NT2/D1 (cell line): ENCODE measurements at regions not wholly inside any gene's neighbourhood (a gene's known extent, or its start where the extent isn't known, plus 50 kb on each side); places are given as distances from the start of the nearest gene placed in this dataset.
"Not testable (repeated sequence)": the region's sequence is repeated elsewhere in the genome, so short reads cannot be mapped to it uniquely, and the experiment has no call there.

Experiments
- DNase-seq: peaks from one replicate; pipeline ENCODE4 v3.0.0-alpha.2; 2011; ENCODE audit warnings: low read depth, low spot score
- H3K27me3 ChIP-seq: 2 replicates; pipeline ENCODE4 v1.6.0; 2011; ENCODE audit warnings: mild to moderate bottlenecking; ENCODE audit not compliant: insufficient read length, insufficient read depth
- H3K36me3 ChIP-seq: 2 replicates; pipeline ENCODE4 v1.6.1; 2011; ENCODE audit warnings: mild to moderate bottlenecking, low read length, mixed read lengths; ENCODE audit not compliant: insufficient read depth, insufficient read length
- H3K4me1 ChIP-seq: 2 replicates; pipeline ENCODE4 v1.5.1; 2011; ENCODE audit not compliant: insufficient read depth, insufficient read length
- H3K4me3 ChIP-seq: 2 replicates; pipeline ENCODE4 v1.5.1; 2011; ENCODE audit warnings: low read depth; ENCODE audit not compliant: insufficient read length
- H3K9ac ChIP-seq: 2 replicates; pipeline ENCODE4 v1.6.0; 2011; ENCODE audit warnings: low read depth; ENCODE audit not compliant: insufficient read length
- H3K9me3 ChIP-seq: 2 replicates; pipeline ENCODE4 v1.5.1; 2011; ENCODE audit warnings: mild to moderate bottlenecking, low read length; ENCODE audit not compliant: insufficient read depth
- SUZ12 ChIP-seq: IDR thresholded peaks from 2 replicates; pipeline ENCODE4 v1.6.1; 2011; ENCODE audit not compliant: insufficient read length, insufficient read depth; ENCODE audit errors: extremely low read depth
- YY1 ChIP-seq: IDR thresholded peaks from 2 replicates; pipeline ENCODE4 v1.6.1; 2011; ENCODE audit not compliant: insufficient read length, insufficient read depth
- ZNF274 ChIP-seq: IDR thresholded peaks from 2 replicates; pipeline ENCODE4 v1.6.1; 2011; ENCODE audit warnings: mild to moderate bottlenecking, low read depth, low read length

GRCh38 chr9:124149992-124150391 is 107.8 kb upstream of the NEK6 start:
- no peak for DNase-seq
- no peaks in the 10 kb centered on the region for H3K27me3 ChIP-seq
- H3K9ac ChIP-seq = no peak overlapping the region
- no peaks in the 10 kb centered on the region for H3K9me3 ChIP-seq
- H3K36me3 ChIP-seq = no peaks in the 10 kb centered on the region
- TF ChIP-seq SUZ12 (no peak), YY1 (no peak), ZNF274 (no peak)
- H3K4me3 ChIP-seq = no peak overlapping the region
- H3K4me1 ChIP-seq = no peaks in the 10 kb centered on the region

DNA sequence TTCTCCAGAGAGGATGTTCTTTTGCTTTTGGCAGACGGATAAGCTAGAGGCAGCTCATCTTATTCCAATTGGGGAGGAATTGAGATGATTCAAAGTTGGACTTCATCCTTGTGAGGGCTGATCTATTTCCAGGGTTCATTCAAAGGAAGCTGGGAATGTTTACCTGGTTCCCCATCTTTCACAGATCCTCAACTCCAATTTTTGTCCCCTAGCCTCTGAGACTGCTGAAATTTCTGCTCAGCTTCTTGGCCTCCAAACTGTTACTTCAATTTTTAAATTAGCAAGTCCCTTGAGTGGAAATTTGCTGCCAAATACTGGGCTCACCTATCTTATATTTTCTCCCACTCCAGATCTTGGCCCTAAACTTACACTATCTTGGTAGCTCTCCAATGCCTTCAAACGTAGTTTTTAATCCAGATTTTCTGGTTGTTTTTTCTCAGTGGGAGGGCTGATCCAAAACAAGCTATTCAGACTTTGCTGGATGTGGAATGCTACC is 93.9 kb upstream of the NEK6 start:
- H3K27me3 ChIP-seq = no peaks in the 10 kb centered on the region
- H3K9ac ChIP-seq = no peak overlapping the region
- TF ChIP-seq SUZ12 (no peak), ZNF274 (no peak), YY1 (no peak)
- no peak overlapping the region for H3K4me3 ChIP-seq
- H3K4me1 ChIP-seq = no peaks in the 10 kb centered on the region
- DNase-seq = no peak
- H3K9me3 ChIP-seq = no peaks in the 10 kb centered on the region
- H3K36me3 ChIP-seq = no peaks in the 10 kb centered on the region

DNA sequence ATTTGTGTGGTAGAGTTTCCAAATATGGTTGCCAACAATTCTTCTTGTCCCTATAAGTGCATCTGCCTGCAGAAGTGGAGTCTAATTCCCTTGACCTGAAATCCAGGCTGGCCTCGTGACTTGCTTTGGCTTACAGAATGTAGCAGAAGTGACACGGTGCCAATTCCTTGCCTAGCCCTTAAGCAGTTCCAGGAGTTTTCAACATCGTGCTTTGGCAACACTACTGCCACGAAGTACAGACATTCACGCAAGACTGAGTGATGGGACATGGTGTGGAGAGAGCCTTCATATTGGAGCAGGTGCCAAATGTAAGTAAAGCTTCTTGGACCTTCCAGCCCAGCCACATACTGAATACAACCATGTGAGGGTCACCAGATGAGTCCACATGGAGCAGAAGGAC is 92.9 kb upstream of the NEK6 start:
- Histone ChIP-seq H3K36me3 (no peaks in the 10 kb centered on the region), H3K9me3 (no peaks in the 10 kb centered on the region), H3K9ac (no peak overlapping the region), H3K27me3 (no peaks in the 10 kb centered on the region), H3K4me3 (no peak overlapping the region), H3K4me1 (no peaks in the 10 kb centered on the region)
- no peak for DNase-seq
- TF ChIP-seq ZNF274 (no peak), YY1 (no peak), SUZ12 (no peak)

GRCh38 chr9:124174433-124174832 is 83.3 kb upstream of the NEK6 start:
- Histone ChIP-seq H3K27me3 (no peaks in the 10 kb centered on the region), H3K9me3 (no peaks in the 10 kb centered on the region), H3K9ac (no peak overlapping the region), H3K4me3 (no peak overlapping the region), H3K36me3 (no peaks in the 10 kb centered on the region), H3K4me1 (no peaks in the 10 kb centered on the region)
- DNase-seq = no peak
- TF ChIP-seq SUZ12 (no peak), ZNF274 (no peak), YY1 (no peak)

- not testable (repeated sequence) for H3K27me3 ChIP-seq
Observed at GRCh38 chr9:124177522-124177921, 80.2 kb upstream of the NEK6 start.

DNA sequence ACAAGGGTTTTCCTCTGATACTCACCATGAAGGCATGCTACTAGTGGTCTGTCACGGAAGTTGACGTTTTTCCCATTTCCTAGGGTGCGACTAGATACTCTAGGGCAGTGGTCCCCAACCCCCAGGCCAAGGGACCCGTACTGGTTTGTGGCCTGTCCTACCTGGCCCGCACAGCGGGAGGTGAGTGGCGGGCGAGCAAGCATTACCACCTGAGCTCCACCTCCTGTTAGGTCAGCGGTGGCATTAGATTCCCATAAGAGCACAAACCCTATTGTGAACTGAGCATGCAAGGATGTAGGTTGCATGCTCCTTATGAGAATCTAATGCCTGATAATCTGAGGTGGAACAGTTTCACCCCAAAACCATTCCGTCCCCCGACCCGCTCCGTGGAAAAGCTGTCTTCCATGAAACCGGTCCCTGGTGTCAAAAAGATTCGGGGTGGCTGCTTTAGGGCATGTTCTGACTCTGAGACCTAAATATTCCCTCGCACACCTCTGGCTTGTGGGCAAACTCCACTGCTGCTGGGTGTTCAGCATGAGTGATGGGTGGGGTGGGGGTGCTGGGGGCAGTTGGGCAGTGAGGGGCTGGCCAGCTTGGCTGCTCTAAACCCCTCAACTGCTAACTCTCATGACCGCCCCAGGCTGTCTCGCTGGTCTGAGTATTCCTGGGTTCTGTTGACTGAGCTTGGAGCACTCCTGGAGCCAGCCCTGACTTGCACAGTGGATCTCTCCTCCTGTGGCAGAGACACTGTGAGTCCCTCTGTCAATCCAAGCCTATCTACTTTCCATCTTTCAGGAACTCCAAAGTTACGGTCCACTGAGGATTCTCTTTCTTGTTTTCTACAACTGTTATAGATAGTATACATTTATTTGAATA is 78.3 kb upstream of the NEK6 start:
- Histone ChIP-seq H3K9ac (no peak overlapping the region), H3K27me3 (no peaks in the 10 kb centered on the region), H3K36me3 (no peaks in the 10 kb centered on the region), H3K4me3 (no peak overlapping the region), H3K9me3 (no peaks in the 10 kb centered on the region), H3K4me1 (no peaks in the 10 kb centered on the region)
- no peak for TF ChIP-seq ZNF274
- TF ChIP-seq SUZ12 = no peak
- no peak for TF ChIP-seq YY1
- DNase-seq = no peak

More at GRCh38 chr9:124177522-124177921, 80.2 kb upstream of the NEK6 start:
- H3K4me3 ChIP-seq, DNase-seq, H3K9me3 ChIP-seq, H3K9ac ChIP-seq, H3K4me1 ChIP-seq, H3K36me3 ChIP-seq: not testable (repeated sequence)

DNA sequence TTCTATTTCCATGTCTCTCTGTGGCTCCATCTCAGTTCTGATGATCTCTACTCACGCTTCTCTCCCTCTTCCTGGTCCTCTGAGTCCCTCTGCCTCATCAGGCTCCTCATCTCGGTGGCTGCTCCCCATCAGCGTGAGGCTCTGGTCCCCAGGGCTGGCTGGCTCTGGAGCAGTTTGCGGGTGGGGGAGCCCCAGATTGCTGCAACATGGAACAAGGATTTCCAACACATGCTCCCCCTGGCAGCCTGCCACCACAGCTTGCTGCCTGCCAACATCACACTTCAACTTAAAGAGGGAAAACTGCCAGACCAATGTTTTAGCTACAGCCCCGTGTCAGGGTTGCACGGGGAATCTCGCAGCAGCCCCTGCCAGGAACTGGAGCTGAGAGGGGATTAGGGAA is 77.2 kb upstream of the NEK6 start:
- H3K9ac ChIP-seq = no peak overlapping the region
- H3K4me1 ChIP-seq = no peaks in the 10 kb centered on the region
- TF ChIP-seq ZNF274 (no peak), SUZ12 (no peak), YY1 (no peak)
- H3K9me3 ChIP-seq = no peaks in the 10 kb centered on the region
- no peak for DNase-seq
- no peaks in the 10 kb centered on the region for H3K27me3 ChIP-seq
- H3K4me3 ChIP-seq = no peak overlapping the region
- H3K36me3 ChIP-seq = no peaks in the 10 kb centered on the region
